Stomach (tissue), 4 donors: ENCODE measurements at regions not wholly inside any gene's neighbourhood (a gene's known extent, or its start where the extent isn't known, plus 50 kb on each side); places are given as distances from the start of the nearest gene placed in this dataset.

Experiments
- POLR2A ChIP-seq, 4 donors: fragments of 450-650 bp; IDR thresholded peaks; one replicate each; pipeline ENCODE4 v1.6.1; 2016; ENCODE audit warnings: antibody characterized with exemption in 4 of 4, control low read depth in 2 of 4, mild to moderate bottlenecking in 1 of 4, moderate library complexity in 1 of 4
- TF ChIP-seq, protein P1 (sequence below), 7 experiments: fragments of 450-650 bp in 4 of 7; fragments of 200-600 bp in 3 of 7; sonication (generic) in 3 of 7; IDR thresholded peaks; one replicate each; pipeline ENCODE4 v1.5.1; 2016 to 2019; ENCODE audit warnings: antibody characterized with exemption in 7 of 7, control low read depth in 2 of 7, mild to moderate bottlenecking in 1 of 7

DNA sequence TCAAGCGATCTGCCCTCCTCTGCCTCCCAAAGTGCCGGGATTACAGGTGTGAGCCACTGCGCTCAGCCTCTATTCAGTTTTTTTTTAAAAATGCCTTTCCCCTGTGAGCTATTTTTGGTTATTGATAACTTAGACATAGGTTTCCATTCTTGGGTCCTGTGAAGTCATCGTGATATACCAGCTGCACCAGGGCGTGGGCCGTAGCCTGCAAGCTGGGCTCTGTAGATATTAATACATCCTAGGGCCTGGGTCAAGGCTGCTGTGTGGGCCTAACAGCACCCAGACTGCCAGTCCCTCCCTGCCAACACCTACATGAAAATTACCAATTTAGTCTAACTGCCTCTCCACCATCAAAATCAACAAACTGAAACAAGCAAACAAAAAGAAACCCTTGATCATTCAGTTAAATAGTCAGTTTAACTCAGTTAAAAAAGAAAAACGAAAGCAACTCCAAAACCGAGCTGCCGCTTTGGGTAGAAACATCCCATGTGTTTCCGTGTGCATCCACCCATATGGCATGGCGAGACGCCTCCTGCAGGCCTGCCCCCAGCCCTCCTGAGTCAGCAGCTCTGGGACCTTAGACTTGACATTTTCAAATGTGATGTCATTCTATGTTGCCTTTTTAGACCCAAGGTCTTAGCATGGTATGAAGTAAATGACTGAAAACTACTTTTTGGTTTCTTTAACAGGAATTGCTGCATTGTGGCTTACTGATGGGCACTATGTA lies 330.2 kb downstream of the GLRX3 start:
- TF ChIP-seq, protein P1, sequence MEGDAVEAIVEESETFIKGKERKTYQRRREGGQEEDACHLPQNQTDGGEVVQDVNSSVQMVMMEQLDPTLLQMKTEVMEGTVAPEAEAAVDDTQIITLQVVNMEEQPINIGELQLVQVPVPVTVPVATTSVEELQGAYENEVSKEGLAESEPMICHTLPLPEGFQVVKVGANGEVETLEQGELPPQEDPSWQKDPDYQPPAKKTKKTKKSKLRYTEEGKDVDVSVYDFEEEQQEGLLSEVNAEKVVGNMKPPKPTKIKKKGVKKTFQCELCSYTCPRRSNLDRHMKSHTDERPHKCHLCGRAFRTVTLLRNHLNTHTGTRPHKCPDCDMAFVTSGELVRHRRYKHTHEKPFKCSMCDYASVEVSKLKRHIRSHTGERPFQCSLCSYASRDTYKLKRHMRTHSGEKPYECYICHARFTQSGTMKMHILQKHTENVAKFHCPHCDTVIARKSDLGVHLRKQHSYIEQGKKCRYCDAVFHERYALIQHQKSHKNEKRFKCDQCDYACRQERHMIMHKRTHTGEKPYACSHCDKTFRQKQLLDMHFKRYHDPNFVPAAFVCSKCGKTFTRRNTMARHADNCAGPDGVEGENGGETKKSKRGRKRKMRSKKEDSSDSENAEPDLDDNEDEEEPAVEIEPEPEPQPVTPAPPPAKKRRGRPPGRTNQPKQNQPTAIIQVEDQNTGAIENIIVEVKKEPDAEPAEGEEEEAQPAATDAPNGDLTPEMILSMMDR (IDR thresholded peaks at IDR 0.05): no peak
- no peak for TF ChIP-seq POLR2A (IDR thresholded peaks at IDR 0.05)
